ENCODE measurements at regions not wholly inside any gene's neighbourhood (a gene's known extent, or its start where the extent isn't known, plus 50 kb on each side); places are given as distances from the start of the nearest gene placed in this dataset.

GRCh38 chr19:16019691-16020448 is 56.4 kb upstream of the TPM4 start:
- TF ChIP-seq CTCF (IDR thresholded peaks at IDR 0.05; ENCODE audit: low read depth, low read length) (no peak), POLR2A (IDR thresholded peaks at IDR 0.05; ENCODE audit: extremely low read depth, insufficient read length) (no peak)

Data from NB4 (cell line).